ENCODE measurements at regions not wholly inside any gene's neighbourhood (a gene's known extent, or its start where the extent isn't known, plus 50 kb on each side); places are given as distances from the start of the nearest gene placed in this dataset.

- Mint-ChIP-seq H3K4me3 (ENCODE audit: unreplicated experiment) (no peak overlapping the region), H3K27me3 (ENCODE audit: insufficient read depth, unreplicated experiment) (peaks cover 5% of the 10 kb centered on the region), H3K36me3 (ENCODE audit: insufficient read depth, unreplicated experiment) (no peaks in the 10 kb centered on the region), H3K27ac (ENCODE audit: unreplicated experiment) (no peak overlapping the region), H3K4me1 (ENCODE audit: low read depth, unreplicated experiment) (no peaks in the 10 kb centered on the region), H3K9me3 (ENCODE audit: unreplicated experiment) (no peaks in the 10 kb centered on the region)
- CTCF ChIA-PET: no interaction called here
- Histone ChIP-seq H3K27me3 (replicated peaks; ENCODE audit: control insufficient read depth, insufficient read depth, low read length) (no peaks in the 10 kb centered on the region), H3K4me1 (no peaks in the 10 kb centered on the region), H3K4me3 (ENCODE audit: low read depth, low read length) (no peak overlapping the region), H3K9me3 (no peaks in the 10 kb centered on the region), H3K36me3 (ENCODE audit: control insufficient read depth, insufficient read depth, low read length) (no peaks in the 10 kb centered on the region)
- DNase-seq: no peak
- POLR2A ChIA-PET: no interaction called here
- no TSS peak for BruUV-seq (replicated peaks)
- intact Hi-C loops (cut with micrococcal nuclease; ENCODE audit: unreplicated experiment): no loop called here
- TF ChIP-seq CTCF (IDR thresholded peaks at IDR 0.05; ENCODE audit: insufficient read depth in 1 of 2, low read depth in 1 of 2, low read length in 1 of 2, severe bottlenecking in 1 of 2, unreplicated experiment in 1 of 2): no peak
These were observed 306.9 kb upstream of the NREP start for GRCh38 chr5:112063856-112064255.

GRCh38 chr5:112063191-112063590, 306.2 kb upstream of the NREP start:
- Histone ChIP-seq H3K4me3 (ENCODE audit: low read depth, low read length) (no peak overlapping the region), H3K9me3 (no peaks in the 10 kb centered on the region), H3K36me3 (ENCODE audit: control insufficient read depth, insufficient read depth, low read length) (no peaks in the 10 kb centered on the region), H3K4me1 (no peaks in the 10 kb centered on the region), H3K27me3 (replicated peaks; ENCODE audit: control insufficient read depth, insufficient read depth, low read length) (no peaks in the 10 kb centered on the region)
- BruUV-seq (replicated peaks): no TSS peak
- Mint-ChIP-seq H3K4me3 (ENCODE audit: unreplicated experiment) (no peak overlapping the region), H3K4me1 (ENCODE audit: low read depth, unreplicated experiment) (no peaks in the 10 kb centered on the region), H3K27me3 (ENCODE audit: insufficient read depth, unreplicated experiment) (peaks cover 5% of the 10 kb centered on the region), H3K27ac (ENCODE audit: unreplicated experiment) (no peak overlapping the region), H3K9me3 (ENCODE audit: unreplicated experiment) (no peaks in the 10 kb centered on the region), H3K36me3 (ENCODE audit: insufficient read depth, unreplicated experiment) (no peaks in the 10 kb centered on the region)
- DNase-seq: no peak
- intact Hi-C loops (cut with micrococcal nuclease; ENCODE audit: unreplicated experiment): no loop called here
- ChIA-PET CTCF (no interaction called here), POLR2A (no interaction called here)
- TF ChIP-seq CTCF (IDR thresholded peaks at IDR 0.05; ENCODE audit: insufficient read depth in 1 of 2, low read depth in 1 of 2, low read length in 1 of 2, severe bottlenecking in 1 of 2, unreplicated experiment in 1 of 2): no peak

- H3K36me3 ChIP-seq (ENCODE audit: control insufficient read depth, insufficient read depth, low read length): no peaks in the 10 kb centered on the region
- DNase-seq: no peak
- H3K9me3 Mint-ChIP-seq (ENCODE audit: unreplicated experiment): no peaks in the 10 kb centered on the region
- H3K4me3 Mint-ChIP-seq (ENCODE audit: unreplicated experiment): no peak overlapping the region
- no peaks in the 10 kb centered on the region for H3K4me1 ChIP-seq
- TF ChIP-seq CTCF (IDR thresholded peaks at IDR 0.05; ENCODE audit: insufficient read depth in 1 of 2, low read depth in 1 of 2, low read length in 1 of 2, severe bottlenecking in 1 of 2, unreplicated experiment in 1 of 2): no peak
- no peak overlapping the region for H3K4me3 ChIP-seq (ENCODE audit: low read depth, low read length)
- H3K27me3 ChIP-seq (replicated peaks; ENCODE audit: control insufficient read depth, insufficient read depth, low read length): no peaks in the 10 kb centered on the region
- ChIA-PET POLR2A (no interaction called here), CTCF (no interaction called here)
- no peaks in the 10 kb centered on the region for H3K36me3 Mint-ChIP-seq (ENCODE audit: insufficient read depth, unreplicated experiment)
- no TSS peak for BruUV-seq (replicated peaks)
- peaks cover 2% of the 10 kb centered on the region for H3K27me3 Mint-ChIP-seq (ENCODE audit: insufficient read depth, unreplicated experiment)
- H3K9me3 ChIP-seq: no peaks in the 10 kb centered on the region
- intact Hi-C loops (cut with micrococcal nuclease; ENCODE audit: unreplicated experiment): no loop called here
- H3K27ac Mint-ChIP-seq (ENCODE audit: unreplicated experiment): no peak overlapping the region
- no peaks in the 10 kb centered on the region for H3K4me1 Mint-ChIP-seq (ENCODE audit: low read depth, unreplicated experiment)
These were observed 305.2 kb upstream of the NREP start for GRCh38 chr5:112062181-112062580.

All from Caco-2 (cell line).